ENCODE measurements at regions not wholly inside any gene's neighbourhood (a gene's known extent, or its start where the extent isn't known, plus 50 kb on each side); places are given as distances from the start of the nearest gene placed in this dataset.

GRCh38 chr3:84082726-84083125 is 876.1 kb upstream of the CADM2 start:
- whole genome bisulfite sequencing, 2 donors (ENCODE audit: low coverage in 1 of 2), result 83 to 87% methylated on average over 1 of the region's 1 CpG
- TF ChIP-seq POLR2A (IDR thresholded peaks at IDR 0.05), result no peak
- TF ChIP-seq CTCF (IDR thresholded peaks at IDR 0.05), result no peak
- TF ChIP-seq POLR2AphosphoS5 (IDR thresholded peaks at IDR 0.05), result no peak
- TF ChIP-seq EP300 (IDR thresholded peaks at IDR 0.05; ENCODE audit: low read depth), result no peak
- Histone ChIP-seq H3K9me3 (peaks cover 0 to 11% of the 10 kb centered on the region in 2 donors), H3K4me3 (no peak overlapping the region), H3K36me3 (no peaks in the 10 kb centered on the region), H3K4me1 (no peaks in the 10 kb centered on the region), H3K27me3 (no peaks in the 10 kb centered on the region), H3K27ac (no peak overlapping the region)
- DNase-seq, result no peak
- intact Hi-C loops (cut with DNase I; ENCODE audit: low total_unique reads) (no loop called here), in situ Hi-C loops (cut with MboI; ENCODE audit: low pct_ligation_motif_present in 1 of 4, low pct_unique_long_range_greater_than_20kb in 1 of 4, low sequenced_read_pairs in 3 of 4) (no loop called here)

- H3K27ac ChIP-seq, result no peak overlapping the region
- DNase-seq, result no peak
- intact Hi-C loops (cut with DNase I; ENCODE audit: low total_unique reads) (no loop called here), in situ Hi-C loops (cut with MboI; ENCODE audit: low pct_ligation_motif_present in 1 of 4, low pct_unique_long_range_greater_than_20kb in 1 of 4, low sequenced_read_pairs in 3 of 4) (no loop called here)
- no peaks in the 10 kb centered on the region for H3K36me3 ChIP-seq
- no peak overlapping the region for H3K4me3 ChIP-seq
- H3K9me3 ChIP-seq, result no peaks in the 10 kb centered on the region
- TF ChIP-seq POLR2A (IDR thresholded peaks at IDR 0.05) (no peak), EP300 (IDR thresholded peaks at IDR 0.05; ENCODE audit: low read depth) (no peak), CTCF (IDR thresholded peaks at IDR 0.05) (no peak), POLR2AphosphoS5 (IDR thresholded peaks at IDR 0.05) (no peak)
- no peaks in the 10 kb centered on the region for H3K4me1 ChIP-seq
- 47 to 64% methylated on average over 2 of the region's 2 CpGs for WGBS, 2 donors (ENCODE audit: low coverage in 1 of 2)
- H3K27me3 ChIP-seq, result no peaks in the 10 kb centered on the region
These were observed 865.9 kb upstream of the CADM2 start for GRCh38 chr3:84092907-84093306.

GRCh38 chr3:84096188-84096587 is 862.6 kb upstream of the CADM2 start:
- Histone ChIP-seq H3K27ac (no peak overlapping the region), H3K27me3 (no peaks in the 10 kb centered on the region), H3K36me3 (no peaks in the 10 kb centered on the region), H3K4me1 (no peaks in the 10 kb centered on the region), H3K4me3 (no peak overlapping the region), H3K9me3 (no peaks in the 10 kb centered on the region)
- DNase-seq, result no peak
- in situ Hi-C loops (cut with MboI; ENCODE audit: low pct_ligation_motif_present in 1 of 4, low pct_unique_long_range_greater_than_20kb in 1 of 4, low sequenced_read_pairs in 3 of 4) (no loop called here), intact Hi-C loops (cut with DNase I; ENCODE audit: low total_unique reads) (no loop called here)
- TF ChIP-seq POLR2A (IDR thresholded peaks at IDR 0.05) (no peak), CTCF (IDR thresholded peaks at IDR 0.05) (no peak), EP300 (IDR thresholded peaks at IDR 0.05; ENCODE audit: low read depth) (no peak), POLR2AphosphoS5 (IDR thresholded peaks at IDR 0.05) (no peak)

GRCh38 chr3:84100861-84101260 is 857.9 kb upstream of the CADM2 start:
- in situ Hi-C loops (cut with MboI; ENCODE audit: low pct_ligation_motif_present in 1 of 4, low pct_unique_long_range_greater_than_20kb in 1 of 4, low sequenced_read_pairs in 3 of 4) (no loop called here), intact Hi-C loops (cut with DNase I; ENCODE audit: low total_unique reads) (no loop called here)
- WGBS, 2 donors (ENCODE audit: low coverage in 1 of 2), result 68% methylated on average over 2 of the region's 2 CpGs
- Histone ChIP-seq H3K27ac (no peak overlapping the region), H3K36me3 (no peaks in the 10 kb centered on the region), H3K4me1 (no peaks in the 10 kb centered on the region), H3K9me3 (peaks cover 4 to 6% of the 10 kb centered on the region in 2 donors), H3K4me3 (no peak overlapping the region), H3K27me3 (no peaks in the 10 kb centered on the region)
- TF ChIP-seq EP300 (IDR thresholded peaks at IDR 0.05; ENCODE audit: low read depth) (no peak), POLR2AphosphoS5 (IDR thresholded peaks at IDR 0.05) (no peak), POLR2A (IDR thresholded peaks at IDR 0.05) (no peak), CTCF (IDR thresholded peaks at IDR 0.05) (no peak)
- no peak for DNase-seq

Data from transverse colon (tissue), 4 donors.